OCI-LY3 (cell line): ENCODE measurements at regions not wholly inside any gene's neighbourhood (a gene's known extent, or its start where the extent isn't known, plus 50 kb on each side); places are given as distances from the start of the nearest gene placed in this dataset.

Source experiments
- EZH2phosphoT487 ChIP-seq: fragments of 200-600 bp; shearing (Covaris generic); IDR thresholded peaks from 2 replicates; pipeline ENCODE4 v1.6.1; 2018; ENCODE audit warnings: antibody characterized with exemption, mixed run types, low read depth
- TF ChIP-seq, protein P1 (sequence below): fragments of 200-600, 300-600 bp; sonication (generic); IDR thresholded peaks from 2 replicates; pipeline ENCODE4 v1.5.1; 2014; ENCODE audit warnings: antibody characterized with exemption, low read length, low read depth

DNA sequence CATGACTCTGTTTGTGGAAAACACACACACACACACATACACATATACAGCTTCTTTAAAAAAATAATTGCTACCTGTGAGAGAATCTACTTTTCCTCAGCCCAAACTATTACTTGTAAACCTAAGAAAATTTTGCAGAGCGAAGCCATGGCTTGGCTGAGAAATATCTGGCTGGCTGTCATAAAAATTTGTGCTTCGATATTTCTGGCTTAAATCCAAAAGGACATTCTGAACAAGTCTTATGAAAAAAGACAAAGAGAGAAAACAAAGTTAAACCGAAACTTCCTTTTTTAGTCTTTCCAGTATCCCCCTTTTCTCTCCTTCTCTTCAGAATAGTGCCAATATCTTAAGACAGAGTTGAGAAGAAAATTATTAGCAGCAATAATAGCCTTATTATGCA lies 2048.0 kb downstream of the SUCLG1 start:
- TF ChIP-seq, protein P1, sequence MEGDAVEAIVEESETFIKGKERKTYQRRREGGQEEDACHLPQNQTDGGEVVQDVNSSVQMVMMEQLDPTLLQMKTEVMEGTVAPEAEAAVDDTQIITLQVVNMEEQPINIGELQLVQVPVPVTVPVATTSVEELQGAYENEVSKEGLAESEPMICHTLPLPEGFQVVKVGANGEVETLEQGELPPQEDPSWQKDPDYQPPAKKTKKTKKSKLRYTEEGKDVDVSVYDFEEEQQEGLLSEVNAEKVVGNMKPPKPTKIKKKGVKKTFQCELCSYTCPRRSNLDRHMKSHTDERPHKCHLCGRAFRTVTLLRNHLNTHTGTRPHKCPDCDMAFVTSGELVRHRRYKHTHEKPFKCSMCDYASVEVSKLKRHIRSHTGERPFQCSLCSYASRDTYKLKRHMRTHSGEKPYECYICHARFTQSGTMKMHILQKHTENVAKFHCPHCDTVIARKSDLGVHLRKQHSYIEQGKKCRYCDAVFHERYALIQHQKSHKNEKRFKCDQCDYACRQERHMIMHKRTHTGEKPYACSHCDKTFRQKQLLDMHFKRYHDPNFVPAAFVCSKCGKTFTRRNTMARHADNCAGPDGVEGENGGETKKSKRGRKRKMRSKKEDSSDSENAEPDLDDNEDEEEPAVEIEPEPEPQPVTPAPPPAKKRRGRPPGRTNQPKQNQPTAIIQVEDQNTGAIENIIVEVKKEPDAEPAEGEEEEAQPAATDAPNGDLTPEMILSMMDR, result no peak
- TF ChIP-seq EZH2phosphoT487, result no peak
